LNCAP (cell line): ENCODE measurements at regions not wholly inside any gene's neighbourhood (a gene's known extent, or its start where the extent isn't known, plus 50 kb on each side); places are given as distances from the start of the nearest gene placed in this dataset.

ENCODE experiments used
- TF ChIP-seq, protein P1 (sequence below): fragments of 450-650 bp; IDR thresholded peaks from 2 replicates; pipeline ENCODE4 v1.5.1; 2017; ENCODE audit warnings: mild to moderate bottlenecking

DNA sequence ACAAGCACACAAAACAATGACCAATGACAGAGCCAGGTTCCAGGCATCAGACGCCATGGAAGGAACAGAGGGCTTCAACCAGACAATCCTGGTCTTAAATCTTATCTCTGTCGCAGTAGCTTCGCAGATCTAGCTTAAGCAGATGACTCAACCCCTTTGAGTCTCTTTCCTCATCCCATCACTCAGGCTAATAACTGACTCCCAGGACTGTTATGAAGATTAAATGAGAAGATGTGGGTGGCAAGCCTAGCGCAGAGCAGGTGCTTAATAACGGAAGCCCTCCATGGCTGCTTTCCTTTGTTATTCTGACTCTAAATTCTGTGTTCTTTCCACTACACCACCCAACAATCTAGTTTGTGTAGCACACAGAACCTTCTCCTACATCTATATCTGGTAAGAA is 110.9 kb downstream of the SLC24A2 start:
- TF ChIP-seq, protein P1, sequence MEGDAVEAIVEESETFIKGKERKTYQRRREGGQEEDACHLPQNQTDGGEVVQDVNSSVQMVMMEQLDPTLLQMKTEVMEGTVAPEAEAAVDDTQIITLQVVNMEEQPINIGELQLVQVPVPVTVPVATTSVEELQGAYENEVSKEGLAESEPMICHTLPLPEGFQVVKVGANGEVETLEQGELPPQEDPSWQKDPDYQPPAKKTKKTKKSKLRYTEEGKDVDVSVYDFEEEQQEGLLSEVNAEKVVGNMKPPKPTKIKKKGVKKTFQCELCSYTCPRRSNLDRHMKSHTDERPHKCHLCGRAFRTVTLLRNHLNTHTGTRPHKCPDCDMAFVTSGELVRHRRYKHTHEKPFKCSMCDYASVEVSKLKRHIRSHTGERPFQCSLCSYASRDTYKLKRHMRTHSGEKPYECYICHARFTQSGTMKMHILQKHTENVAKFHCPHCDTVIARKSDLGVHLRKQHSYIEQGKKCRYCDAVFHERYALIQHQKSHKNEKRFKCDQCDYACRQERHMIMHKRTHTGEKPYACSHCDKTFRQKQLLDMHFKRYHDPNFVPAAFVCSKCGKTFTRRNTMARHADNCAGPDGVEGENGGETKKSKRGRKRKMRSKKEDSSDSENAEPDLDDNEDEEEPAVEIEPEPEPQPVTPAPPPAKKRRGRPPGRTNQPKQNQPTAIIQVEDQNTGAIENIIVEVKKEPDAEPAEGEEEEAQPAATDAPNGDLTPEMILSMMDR, result no peak

DNA sequence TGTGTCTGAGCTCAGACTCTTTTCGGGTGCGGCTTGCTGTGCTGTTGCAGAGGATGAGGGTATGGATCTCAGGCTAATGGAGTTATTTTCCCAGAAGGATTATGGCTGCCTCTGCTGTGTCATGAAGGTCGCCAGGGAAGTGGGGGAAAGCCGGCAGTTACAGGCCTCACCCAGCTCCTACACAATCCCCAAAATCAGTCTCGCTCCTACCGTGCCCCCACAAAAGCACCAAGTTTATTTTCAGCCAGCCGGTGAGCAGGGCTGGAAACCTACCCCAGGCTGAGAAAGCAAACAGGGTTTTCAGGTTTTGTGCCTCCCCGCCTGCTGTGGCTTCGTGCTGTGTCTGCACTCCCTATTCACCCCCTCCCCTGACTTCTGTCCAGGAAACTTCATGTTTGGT is 113.3 kb downstream of the SLC24A2 start:
- TF ChIP-seq, protein P1, result no peak

DNA sequence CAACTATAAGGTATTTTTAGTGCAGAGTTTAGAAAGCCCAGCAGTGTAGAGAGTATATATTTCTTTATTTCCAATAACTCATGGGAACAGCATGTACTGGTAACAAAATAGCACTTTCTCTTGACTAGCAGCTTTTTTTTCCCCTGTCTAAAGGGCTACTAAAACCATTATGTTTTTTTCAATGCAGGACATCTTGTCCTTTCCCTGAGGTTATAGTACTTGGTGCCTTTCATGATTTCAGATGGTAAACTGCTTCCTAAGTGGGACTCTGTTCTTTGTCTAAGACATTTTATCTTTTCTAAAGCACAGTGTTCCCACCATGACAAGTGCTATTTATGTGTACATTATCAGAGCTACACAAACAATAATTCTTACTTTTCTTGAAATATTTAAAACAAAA is 122.3 kb downstream of the SLC24A2 start:
- TF ChIP-seq, protein P1, result no peak

DNA sequence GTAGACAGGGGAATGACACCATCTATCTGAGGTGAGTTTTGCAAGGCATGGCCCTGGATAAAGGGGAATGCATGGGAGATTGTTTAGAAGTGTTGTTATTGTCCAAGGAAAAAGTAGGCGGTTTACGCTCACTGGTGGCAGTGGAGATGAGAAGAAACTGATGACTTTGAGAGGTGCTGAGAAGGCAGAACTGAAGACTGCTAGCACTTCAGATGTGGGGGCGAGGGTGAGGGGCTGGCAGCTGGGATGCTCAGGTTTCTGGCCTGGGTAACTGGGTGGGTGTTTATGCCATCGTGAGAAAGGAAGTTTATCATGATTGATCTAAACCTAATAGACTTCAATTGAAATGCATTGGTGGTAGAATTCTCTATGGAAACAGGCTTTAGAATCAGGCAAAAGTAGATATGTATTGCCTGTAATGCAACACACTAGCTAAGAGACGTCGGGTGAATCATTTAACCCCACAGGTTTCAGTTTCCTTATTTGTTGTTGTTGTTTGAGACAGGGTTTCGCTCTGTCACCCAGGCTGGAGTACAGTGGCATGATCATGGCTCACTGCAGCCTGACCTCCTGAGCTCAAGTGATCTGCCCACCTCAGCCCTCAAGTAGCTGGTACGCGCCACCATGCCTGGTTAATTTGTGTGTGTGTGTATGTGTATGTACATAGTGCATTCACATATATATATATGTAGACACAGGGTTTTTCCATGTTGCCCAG is 123.5 kb downstream of the SLC24A2 start:
- TF ChIP-seq, protein P1, result no peak

DNA sequence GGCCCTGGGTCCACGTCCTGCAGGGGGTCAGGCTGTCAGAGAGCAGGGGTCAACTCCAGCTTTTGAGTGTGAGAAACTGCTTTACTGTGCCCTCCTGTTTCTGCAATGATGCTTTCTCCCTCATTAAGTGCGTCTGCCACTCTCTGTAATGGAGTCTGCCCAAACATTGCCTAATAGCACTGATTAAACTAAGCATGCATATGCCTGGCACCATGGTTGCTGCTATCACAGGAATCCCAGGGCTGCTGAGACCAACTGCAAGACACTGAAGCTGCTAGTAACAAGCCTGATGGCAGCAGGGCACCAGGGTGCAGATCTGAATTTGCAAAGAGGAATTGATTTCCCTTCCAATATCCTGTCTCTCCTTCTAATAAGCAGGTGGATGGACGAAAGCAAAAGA is 125.3 kb downstream of the SLC24A2 start:
- TF ChIP-seq, protein P1, result no peak

DNA sequence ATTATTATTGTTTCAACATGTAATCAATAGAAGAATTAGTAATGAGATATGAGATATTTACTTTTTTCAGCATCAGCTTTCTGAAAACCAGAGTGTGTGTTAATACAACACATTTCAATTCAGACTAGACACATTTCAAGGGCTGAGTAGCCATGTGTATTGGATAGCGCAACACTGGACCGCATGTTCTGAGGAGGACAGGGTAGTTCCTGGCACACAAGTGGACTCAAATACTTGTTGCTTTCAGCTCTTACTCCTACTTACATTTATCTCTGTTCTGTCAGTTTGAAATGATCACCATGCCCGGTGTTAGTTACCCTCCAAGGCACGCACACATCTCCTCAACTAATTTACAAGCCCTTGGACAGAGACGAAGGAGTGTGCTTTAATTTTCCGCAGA is 126.6 kb downstream of the SLC24A2 start:
- TF ChIP-seq, protein P1, result no peak

DNA sequence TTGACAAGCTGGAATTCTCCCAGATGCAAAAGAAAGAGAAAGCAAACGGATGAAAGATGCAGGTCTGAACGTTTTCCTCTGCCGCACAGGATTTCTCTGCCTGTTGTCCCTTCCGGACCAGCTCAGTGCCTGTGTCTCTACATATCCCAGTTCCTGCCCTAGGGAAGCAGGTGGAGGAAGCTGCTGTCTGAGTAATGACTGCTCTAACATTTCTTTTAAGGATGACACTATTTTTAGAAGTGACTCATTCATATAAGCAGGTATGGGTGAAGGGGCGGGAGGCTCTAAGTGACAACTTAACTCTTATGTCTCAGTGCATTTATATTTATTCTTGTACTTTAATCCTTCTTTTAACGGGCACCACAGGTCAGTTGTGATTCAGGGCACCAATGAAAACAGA is 128.8 kb downstream of the SLC24A2 start:
- TF ChIP-seq, protein P1, result no peak

DNA sequence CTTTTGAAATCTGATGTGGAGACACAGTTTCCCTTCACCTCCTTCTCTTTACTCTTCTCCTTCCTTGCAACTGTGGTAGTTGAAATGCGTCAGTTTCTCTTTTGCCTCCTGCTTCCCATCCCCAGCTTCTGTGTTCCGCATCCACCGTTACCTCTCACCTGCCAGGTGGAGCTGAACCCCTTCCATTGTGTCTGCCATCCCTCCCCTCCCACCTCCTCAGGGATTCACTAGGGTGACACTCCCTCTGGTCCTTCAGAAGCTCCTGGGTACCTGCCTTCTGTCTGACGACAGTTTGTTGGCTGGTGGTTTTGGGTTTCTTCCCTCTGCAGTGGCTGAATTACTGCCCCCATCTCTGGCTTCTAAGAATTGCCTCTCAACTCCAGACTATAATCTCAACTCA is 132.1 kb downstream of the SLC24A2 start:
- TF ChIP-seq, protein P1, result no peak
